DND-41 (cell line): ENCODE measurements at regions not wholly inside any gene's neighbourhood (a gene's known extent, or its start where the extent isn't known, plus 50 kb on each side); places are given as distances from the start of the nearest gene placed in this dataset.

Source experiments
- CTCF ChIP-seq: IDR thresholded peaks from 2 replicates; pipeline ENCODE4 v1.5.1; 2012; ENCODE audit warnings: borderline replicate concordance, low read length, moderate library complexity, mild to moderate bottlenecking; ENCODE audit not compliant: poor library complexity, severe bottlenecking; ENCODE audit errors: extremely low read depth
- EZH2 ChIP-seq: IDR thresholded peaks from 3 replicates; pipeline ENCODE4 v1.6.1; 2012; ENCODE audit warnings: borderline replicate concordance, low read depth, mild to moderate bottlenecking, moderate library complexity, low read length, inconsistent platforms; ENCODE audit not compliant: severe bottlenecking

GRCh38 chr5:123802298-123802951 lies 290.4 kb downstream of the CSNK1G3 start:
- TF ChIP-seq CTCF (no peak), EZH2 (no peak)
